ENCODE measurements at regions not wholly inside any gene's neighbourhood (a gene's known extent, or its start where the extent isn't known, plus 50 kb on each side); places are given as distances from the start of the nearest gene placed in this dataset.

DNA sequence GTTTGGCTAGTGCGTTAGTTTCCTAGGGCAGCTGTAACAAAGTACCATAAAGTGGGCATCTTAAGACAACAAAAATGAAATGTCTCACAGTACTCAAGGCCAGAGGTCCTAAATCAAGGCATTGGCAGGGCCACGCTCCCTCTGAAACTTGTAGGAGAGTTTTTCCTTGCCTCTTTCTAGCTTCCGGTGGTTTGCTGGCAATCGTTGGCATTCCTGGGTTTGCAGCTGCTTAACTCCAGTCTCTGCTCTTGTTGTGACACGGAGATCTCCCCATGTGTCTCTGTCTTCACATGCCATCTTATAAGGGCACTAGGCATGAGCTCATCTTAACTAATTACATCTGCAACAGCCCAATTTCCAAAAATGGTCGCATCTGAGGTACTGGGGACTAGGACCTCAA, 362.0 kb upstream of the BOD1L1 start:
- no peak overlapping the region for H3K4me3 Mint-ChIP-seq
- ChIA-PET CTCF (no interaction called here), POLR2A (no interaction called here)
- TF ChIP-seq, protein P1, sequence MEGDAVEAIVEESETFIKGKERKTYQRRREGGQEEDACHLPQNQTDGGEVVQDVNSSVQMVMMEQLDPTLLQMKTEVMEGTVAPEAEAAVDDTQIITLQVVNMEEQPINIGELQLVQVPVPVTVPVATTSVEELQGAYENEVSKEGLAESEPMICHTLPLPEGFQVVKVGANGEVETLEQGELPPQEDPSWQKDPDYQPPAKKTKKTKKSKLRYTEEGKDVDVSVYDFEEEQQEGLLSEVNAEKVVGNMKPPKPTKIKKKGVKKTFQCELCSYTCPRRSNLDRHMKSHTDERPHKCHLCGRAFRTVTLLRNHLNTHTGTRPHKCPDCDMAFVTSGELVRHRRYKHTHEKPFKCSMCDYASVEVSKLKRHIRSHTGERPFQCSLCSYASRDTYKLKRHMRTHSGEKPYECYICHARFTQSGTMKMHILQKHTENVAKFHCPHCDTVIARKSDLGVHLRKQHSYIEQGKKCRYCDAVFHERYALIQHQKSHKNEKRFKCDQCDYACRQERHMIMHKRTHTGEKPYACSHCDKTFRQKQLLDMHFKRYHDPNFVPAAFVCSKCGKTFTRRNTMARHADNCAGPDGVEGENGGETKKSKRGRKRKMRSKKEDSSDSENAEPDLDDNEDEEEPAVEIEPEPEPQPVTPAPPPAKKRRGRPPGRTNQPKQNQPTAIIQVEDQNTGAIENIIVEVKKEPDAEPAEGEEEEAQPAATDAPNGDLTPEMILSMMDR (IDR thresholded peaks at IDR 0.05) = no peak
- intact Hi-C loops (cut with micrococcal nuclease) = no loop called here
- no peaks in the 10 kb centered on the region for H3K4me1 Mint-ChIP-seq
- no peak for DNase-seq
- no peaks in the 10 kb centered on the region for H3K9me3 Mint-ChIP-seq
- ATAC-seq (ENCODE audit: low read depth) = no peak
- H3K27me3 Mint-ChIP-seq = peaks cover 4% of the 10 kb centered on the region
- H3K27ac Mint-ChIP-seq = no peak overlapping the region
- H3K36me3 Mint-ChIP-seq (ENCODE audit: low read depth) = no peaks in the 10 kb centered on the region

DNA sequence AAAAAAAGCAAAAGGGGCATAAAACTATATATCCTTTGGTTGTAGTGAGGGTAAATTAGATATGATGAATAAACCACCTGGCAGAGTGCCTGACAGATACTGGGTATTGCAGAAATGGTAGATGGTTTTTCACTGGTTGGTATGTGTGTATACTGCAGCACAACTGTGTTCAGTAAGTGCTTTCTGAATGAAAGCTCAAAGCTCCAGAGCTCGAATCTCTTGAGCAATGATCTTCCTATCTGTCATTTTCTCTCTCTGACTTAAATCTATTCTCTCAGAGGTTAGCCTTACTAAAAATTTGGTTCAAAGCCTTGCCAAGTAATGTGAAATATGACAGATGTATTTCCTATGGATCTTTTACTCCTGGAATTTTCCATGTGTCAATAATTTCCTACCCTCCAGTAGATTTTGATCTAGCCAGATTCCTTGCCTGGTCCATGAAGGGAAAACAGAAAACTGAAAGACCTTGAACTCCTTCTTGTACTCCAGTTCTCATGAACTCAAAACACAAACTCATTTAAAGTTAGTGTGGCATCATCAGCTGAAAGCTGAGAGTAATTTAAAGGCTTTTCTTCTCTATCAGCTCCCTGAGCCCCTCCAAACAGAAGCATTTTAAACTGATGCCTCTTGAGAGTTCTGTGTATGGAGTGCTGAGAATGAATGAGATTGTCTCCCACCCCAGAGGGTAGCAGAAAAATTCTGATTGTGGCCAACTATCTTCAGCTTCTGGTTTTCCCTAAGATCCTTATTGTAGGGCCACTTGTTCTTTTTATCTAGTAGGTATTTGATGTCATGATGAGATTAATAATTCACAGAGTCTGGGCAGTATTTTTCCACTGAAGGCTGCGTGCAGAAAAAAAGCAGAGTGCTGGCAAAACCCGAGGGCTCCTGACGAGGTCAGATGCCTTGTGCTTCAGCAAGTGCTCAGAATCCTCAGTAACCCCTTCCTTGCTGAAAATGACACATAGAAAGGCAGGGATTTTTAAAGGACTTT, 363.4 kb upstream of the BOD1L1 start:
- peaks cover 4% of the 10 kb centered on the region for H3K27me3 Mint-ChIP-seq
- ATAC-seq (ENCODE audit: low read depth) (no peak), DNase-seq (no peak)
- H3K36me3 Mint-ChIP-seq (ENCODE audit: low read depth) = no peaks in the 10 kb centered on the region
- ChIA-PET CTCF (no interaction called here), POLR2A (no interaction called here)
- H3K9me3 Mint-ChIP-seq = peaks cover 3% of the 10 kb centered on the region
- no peak overlapping the region for H3K27ac Mint-ChIP-seq
- TF ChIP-seq, protein P1 (IDR thresholded peaks at IDR 0.05) = no peak
- intact Hi-C loops (cut with micrococcal nuclease) = no loop called here
- H3K4me1 Mint-ChIP-seq = no peaks in the 10 kb centered on the region
- no peak overlapping the region for H3K4me3 Mint-ChIP-seq

DNA sequence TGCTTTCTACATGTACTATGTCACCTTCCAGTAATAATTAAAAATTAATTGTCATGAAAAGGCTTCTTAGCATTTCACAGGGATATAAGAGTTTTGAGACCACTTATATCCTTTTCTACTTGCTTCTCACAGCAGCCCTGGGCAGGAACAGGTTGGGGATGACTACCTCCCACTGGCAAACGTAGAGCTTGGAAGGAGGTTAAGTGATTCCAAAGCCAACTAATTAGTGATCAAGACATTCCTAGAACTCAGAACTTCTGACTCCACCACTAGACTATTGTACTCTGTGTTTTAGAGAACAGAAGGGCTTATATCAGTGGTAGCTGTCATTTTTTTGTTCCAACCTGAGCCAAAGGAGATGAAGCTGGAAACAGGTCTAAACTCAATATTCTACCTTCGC, 364.5 kb upstream of the BOD1L1 start:
- ChIA-PET CTCF (no interaction called here), POLR2A (no interaction called here)
- no peak for ATAC-seq (ENCODE audit: low read depth)

DNA sequence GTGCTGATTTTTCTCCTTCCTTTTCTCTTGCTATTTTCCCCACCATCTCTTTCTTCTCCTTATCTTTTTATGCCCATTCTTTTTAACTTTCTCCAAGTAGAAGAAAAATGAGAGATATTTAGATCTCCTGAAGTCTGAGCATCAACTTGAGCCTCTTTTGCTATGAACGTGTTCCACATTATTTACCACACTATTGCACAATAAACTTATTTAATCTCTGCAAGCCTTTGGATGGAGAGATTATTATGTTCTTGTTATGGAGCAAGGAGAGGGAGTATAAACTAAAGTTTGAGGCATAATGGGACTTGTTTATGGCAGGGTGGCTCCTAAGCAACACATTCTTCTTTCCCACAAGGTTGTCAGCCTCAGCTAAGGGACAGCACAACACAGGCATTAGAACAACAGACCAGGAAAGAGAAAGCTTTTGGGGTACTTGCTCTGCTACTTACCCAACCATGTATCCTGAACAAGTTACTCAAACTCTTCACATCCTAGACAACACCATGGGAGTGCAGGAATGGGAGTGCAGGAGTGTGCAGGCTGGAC, 365.5 kb upstream of the BOD1L1 start:
- Mint-ChIP-seq H3K27ac (no peak overlapping the region), H3K4me1 (no peaks in the 10 kb centered on the region), H3K9me3 (peaks cover 3% of the 10 kb centered on the region), H3K36me3 (ENCODE audit: low read depth) (no peaks in the 10 kb centered on the region), H3K4me3 (no peak overlapping the region), H3K27me3 (peaks cover 4% of the 10 kb centered on the region)
- TF ChIP-seq, protein P1 (IDR thresholded peaks at IDR 0.05) = no peak
- intact Hi-C loops (cut with micrococcal nuclease) = no loop called here
- ATAC-seq (ENCODE audit: low read depth) (no peak), DNase-seq (no peak)
- POLR2A ChIA-PET = no interaction called here
- CTCF ChIA-PET = no interaction called here

More for the DNA sequence above, 364.5 kb upstream of the BOD1L1 start:
- H3K4me1 Mint-ChIP-seq = no peaks in the 10 kb centered on the region
- no peak overlapping the region for H3K4me3 Mint-ChIP-seq
- intact Hi-C loops (cut with micrococcal nuclease) = no loop called here
- no peaks in the 10 kb centered on the region for H3K36me3 Mint-ChIP-seq (ENCODE audit: low read depth)
- no peak for DNase-seq
- no peak overlapping the region for H3K27ac Mint-ChIP-seq
- peaks cover 3% of the 10 kb centered on the region for H3K9me3 Mint-ChIP-seq
- TF ChIP-seq, protein P1 (IDR thresholded peaks at IDR 0.05) = no peak
- peaks cover 4% of the 10 kb centered on the region for H3K27me3 Mint-ChIP-seq

DNA sequence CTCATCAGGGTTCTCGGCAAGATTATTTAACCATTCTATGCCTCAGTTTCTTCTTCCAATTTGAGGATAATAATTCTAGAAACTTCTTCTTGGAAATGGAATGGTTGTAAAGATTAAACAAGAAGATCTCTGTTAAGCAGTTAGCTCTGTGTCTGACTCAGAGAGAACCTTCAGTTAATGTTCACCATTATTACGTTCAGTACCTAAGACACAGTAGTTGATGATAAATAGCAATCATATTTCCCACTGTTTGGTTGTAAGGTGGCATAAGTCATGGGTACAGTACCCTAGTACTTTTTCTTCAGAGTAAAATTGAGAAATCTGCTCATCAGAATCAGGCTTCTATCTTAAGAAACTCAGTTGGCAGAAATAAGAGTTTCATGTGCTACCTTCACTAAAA, 366.5 kb upstream of the BOD1L1 start:
- no peak overlapping the region for H3K4me3 Mint-ChIP-seq
- DNase-seq (no peak), ATAC-seq (ENCODE audit: low read depth) (no peak)
- ChIA-PET CTCF (no interaction called here), POLR2A (no interaction called here)
- no peak overlapping the region for H3K27ac Mint-ChIP-seq
- no peaks in the 10 kb centered on the region for H3K36me3 Mint-ChIP-seq (ENCODE audit: low read depth)
- peaks cover 3% of the 10 kb centered on the region for H3K9me3 Mint-ChIP-seq
- TF ChIP-seq, protein P1 (IDR thresholded peaks at IDR 0.05) = no peak
- H3K27me3 Mint-ChIP-seq = peaks cover 4% of the 10 kb centered on the region
- intact Hi-C loops (cut with micrococcal nuclease) = no loop called here
- H3K4me1 Mint-ChIP-seq = no peaks in the 10 kb centered on the region

Measured in activated B cell treated with CpG ODN at 0.5 μM for 24 hours (primary cell).